DOHH2 (cell line): ENCODE measurements at regions not wholly inside any gene's neighbourhood (a gene's known extent, or its start where the extent isn't known, plus 50 kb on each side); places are given as distances from the start of the nearest gene placed in this dataset.

ENCODE experiments used
- H3F3A ChIP-seq: fragments of 200-600 bp; sonication (generic), shearing (Covaris generic); 2 replicates; pipeline ENCODE4 v1.6.0; 2016; ENCODE audit warnings: antibody characterized with exemption, mild to moderate bottlenecking; ENCODE audit not compliant: control insufficient read depth, insufficient read depth
- H3K27ac ChIP-seq: fragments of 200-600 bp; sonication (generic); 2 replicates; pipeline ENCODE4 v1.5.1; 2014; ENCODE audit warnings: low read depth, mild to moderate bottlenecking, low read length, moderate library complexity
- H3K27me3 ChIP-seq: fragments of 200-600 bp; sonication (generic); 2 replicates; pipeline ENCODE4 v1.6.1; 2014; ENCODE audit warnings: mild to moderate bottlenecking, low read length, mixed read lengths; ENCODE audit not compliant: control insufficient read depth
- H3K36me3 ChIP-seq: fragments of 200-600 bp; sonication (generic); 2 replicates; pipeline ENCODE4 v1.6.1; 2014; ENCODE audit warnings: mild to moderate bottlenecking, low read length, moderate library complexity, mixed read lengths; ENCODE audit not compliant: control insufficient read depth
- H3K4me1 ChIP-seq: fragments of 200-600 bp; sonication (generic); 2 replicates; pipeline ENCODE4 v1.6.1; 2014; ENCODE audit warnings: mild to moderate bottlenecking, low read length, mixed read lengths; ENCODE audit not compliant: control insufficient read depth
- H3K4me2 ChIP-seq: fragments of 200-600 bp; sonication (generic); 2 replicates; pipeline ENCODE4 v1.6.0; 2014; ENCODE audit warnings: mild to moderate bottlenecking, low read length, moderate library complexity
- H3K4me3 ChIP-seq: fragments of 200-600 bp; sonication (generic); 2 replicates; pipeline ENCODE4 v1.5.1; 2014; ENCODE audit warnings: mild to moderate bottlenecking, low read length, mixed read lengths
- H3K79me2 ChIP-seq: fragments of 200-600 bp; sonication (generic); 2 replicates; pipeline ENCODE4 v1.6.1; 2014; ENCODE audit warnings: mild to moderate bottlenecking, low read length, mixed read lengths; ENCODE audit not compliant: control insufficient read depth
- H3K9me2 ChIP-seq: fragments of 200-600 bp; sonication (generic); replicated peaks from 2 replicates; pipeline ENCODE4 v1.6.1; 2014; ENCODE audit warnings: mild to moderate bottlenecking, low read length, mixed read lengths; ENCODE audit not compliant: control insufficient read depth
- H3K9me3 ChIP-seq: fragments of 200-600 bp; sonication (generic); 2 replicates; pipeline ENCODE4 v1.6.1; 2014; ENCODE audit warnings: antibody characterized with exemption, low read length, mixed read lengths; ENCODE audit not compliant: control insufficient read depth, insufficient read depth
- H4K20me1 ChIP-seq: fragments of 200-600 bp; sonication (generic); 2 replicates; pipeline ENCODE4 v1.6.0; 2014; ENCODE audit warnings: low read depth, mild to moderate bottlenecking, antibody characterized with exemption, low read length, moderate library complexity; ENCODE audit not compliant: control insufficient read depth, insufficient read depth
- EZH2phosphoT487 ChIP-seq: fragments of 200-600 bp; sonication (generic); IDR thresholded peaks from 2 replicates; pipeline ENCODE4 v1.6.1; 2017; ENCODE audit warnings: borderline replicate concordance, mild to moderate bottlenecking, antibody characterized with exemption, low read length, moderate library complexity, mixed read lengths
- TF ChIP-seq, protein P1 (sequence below): fragments of 200-600 bp; sonication (generic); IDR thresholded peaks from one replicate; pipeline ENCODE4 v1.5.1; 2014; ENCODE audit warnings: antibody characterized with exemption, mild to moderate bottlenecking, low read depth, low read length; ENCODE audit not compliant: poor library complexity, severe bottlenecking

DNA sequence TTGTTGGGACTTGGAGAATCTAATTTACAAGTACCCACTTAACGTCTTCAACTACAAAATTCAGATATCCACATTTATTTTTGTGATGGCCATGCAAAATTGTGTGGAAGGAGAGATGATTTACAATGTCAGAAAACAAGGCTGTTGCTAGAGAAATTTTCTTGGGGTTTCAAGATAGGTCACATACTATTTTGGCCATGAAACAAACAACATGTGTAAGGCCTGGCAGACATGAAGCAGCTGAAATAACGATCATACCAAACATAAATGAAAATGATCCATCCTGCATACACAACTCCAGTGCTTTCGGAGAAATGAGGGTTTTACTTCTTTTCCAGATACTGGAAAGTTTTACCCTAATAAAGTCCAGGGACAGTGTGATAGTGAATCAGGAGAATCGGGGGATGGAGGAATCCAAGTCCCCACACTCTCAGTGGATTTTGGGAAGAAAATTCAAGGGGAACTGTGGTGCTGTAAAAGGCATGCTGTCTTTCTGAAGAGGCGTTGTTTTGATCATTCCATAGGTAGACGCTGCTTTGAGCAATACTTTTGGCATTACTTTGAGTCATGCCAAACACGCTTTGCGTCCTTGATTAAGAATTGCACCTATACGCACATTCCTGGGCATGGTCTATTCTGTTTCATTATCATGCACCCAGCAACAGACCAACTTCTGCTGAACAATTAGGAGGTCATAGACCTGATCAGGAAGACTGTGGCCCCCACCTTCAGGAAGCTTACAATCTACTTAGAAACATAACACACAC is 79.4 kb downstream of the POU3F3 start:
- H4K20me1 ChIP-seq, result no peaks in the 10 kb centered on the region
- no peak for TF ChIP-seq EZH2phosphoT487
- TF ChIP-seq, protein P1, sequence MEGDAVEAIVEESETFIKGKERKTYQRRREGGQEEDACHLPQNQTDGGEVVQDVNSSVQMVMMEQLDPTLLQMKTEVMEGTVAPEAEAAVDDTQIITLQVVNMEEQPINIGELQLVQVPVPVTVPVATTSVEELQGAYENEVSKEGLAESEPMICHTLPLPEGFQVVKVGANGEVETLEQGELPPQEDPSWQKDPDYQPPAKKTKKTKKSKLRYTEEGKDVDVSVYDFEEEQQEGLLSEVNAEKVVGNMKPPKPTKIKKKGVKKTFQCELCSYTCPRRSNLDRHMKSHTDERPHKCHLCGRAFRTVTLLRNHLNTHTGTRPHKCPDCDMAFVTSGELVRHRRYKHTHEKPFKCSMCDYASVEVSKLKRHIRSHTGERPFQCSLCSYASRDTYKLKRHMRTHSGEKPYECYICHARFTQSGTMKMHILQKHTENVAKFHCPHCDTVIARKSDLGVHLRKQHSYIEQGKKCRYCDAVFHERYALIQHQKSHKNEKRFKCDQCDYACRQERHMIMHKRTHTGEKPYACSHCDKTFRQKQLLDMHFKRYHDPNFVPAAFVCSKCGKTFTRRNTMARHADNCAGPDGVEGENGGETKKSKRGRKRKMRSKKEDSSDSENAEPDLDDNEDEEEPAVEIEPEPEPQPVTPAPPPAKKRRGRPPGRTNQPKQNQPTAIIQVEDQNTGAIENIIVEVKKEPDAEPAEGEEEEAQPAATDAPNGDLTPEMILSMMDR, result no peak
- no peaks in the 10 kb centered on the region for H3K9me2 ChIP-seq
- no peaks in the 10 kb centered on the region for H3K36me3 ChIP-seq
- no peaks in the 10 kb centered on the region for H3K79me2 ChIP-seq
- H3K9me3 ChIP-seq, result no peaks in the 10 kb centered on the region
- peaks cover 3% of the 10 kb centered on the region for H3K4me1 ChIP-seq
- no peak overlapping the region for H3K4me3 ChIP-seq
- H3F3A ChIP-seq, result no peaks in the 10 kb centered on the region
- no peak overlapping the region for H3K27ac ChIP-seq
- peaks cover 10% of the 10 kb centered on the region for H3K27me3 ChIP-seq
- no peak overlapping the region for H3K4me2 ChIP-seq

- no peaks in the 10 kb centered on the region for H3K79me2 ChIP-seq
- H3K27ac ChIP-seq, result no peak overlapping the region
- H3K36me3 ChIP-seq, result no peaks in the 10 kb centered on the region
- H3K9me3 ChIP-seq, result no peaks in the 10 kb centered on the region
- peaks cover 10% of the 10 kb centered on the region; the same call in 1 of the 2 replicates for H3K27me3 ChIP-seq
- H4K20me1 ChIP-seq, result no peaks in the 10 kb centered on the region
- no peaks in the 10 kb centered on the region for H3K9me2 ChIP-seq
- TF ChIP-seq, protein P1, result no peak
- no peak for TF ChIP-seq EZH2phosphoT487
- peaks cover 6% of the 10 kb centered on the region for H3K4me1 ChIP-seq
- H3K4me3 ChIP-seq, result no peak overlapping the region
- H3K4me2 ChIP-seq, result no peak overlapping the region
- H3F3A ChIP-seq, result no peaks in the 10 kb centered on the region
Observed at GRCh38 chr2:104936527-104936926, 82.6 kb downstream of the POU3F3 start.

- H3K4me1 ChIP-seq, result peaks cover 6% of the 10 kb centered on the region
- H3K27me3 ChIP-seq, result 0 out of 2 replicates have a peak, but pooled peaks cover 6% of the 10 kb centered on the region
- no peak overlapping the region for H3K27ac ChIP-seq
- no peak overlapping the region for H3K4me3 ChIP-seq
- no peaks in the 10 kb centered on the region for H3K36me3 ChIP-seq
- H3K9me3 ChIP-seq, result no peaks in the 10 kb centered on the region
- no peaks in the 10 kb centered on the region for H3F3A ChIP-seq
- TF ChIP-seq EZH2phosphoT487, result no peak
- TF ChIP-seq, protein P1, result no peak
- H3K4me2 ChIP-seq, result peak overlapping the region; percentile 34
- H3K79me2 ChIP-seq, result no peaks in the 10 kb centered on the region
- H4K20me1 ChIP-seq, result no peaks in the 10 kb centered on the region
- H3K9me2 ChIP-seq, result no peaks in the 10 kb centered on the region
Observed at GRCh38 chr2:104938231-104938941, 84.5 kb downstream of the POU3F3 start.
